ENCODE measurements at regions not wholly inside any gene's neighbourhood (a gene's known extent, or its start where the extent isn't known, plus 50 kb on each side); places are given as distances from the start of the nearest gene placed in this dataset.

GRCh38 chr20:56091628-56092234 lies 86.4 kb upstream of the CBLN4 start:
- TF ChIP-seq, protein P1, sequence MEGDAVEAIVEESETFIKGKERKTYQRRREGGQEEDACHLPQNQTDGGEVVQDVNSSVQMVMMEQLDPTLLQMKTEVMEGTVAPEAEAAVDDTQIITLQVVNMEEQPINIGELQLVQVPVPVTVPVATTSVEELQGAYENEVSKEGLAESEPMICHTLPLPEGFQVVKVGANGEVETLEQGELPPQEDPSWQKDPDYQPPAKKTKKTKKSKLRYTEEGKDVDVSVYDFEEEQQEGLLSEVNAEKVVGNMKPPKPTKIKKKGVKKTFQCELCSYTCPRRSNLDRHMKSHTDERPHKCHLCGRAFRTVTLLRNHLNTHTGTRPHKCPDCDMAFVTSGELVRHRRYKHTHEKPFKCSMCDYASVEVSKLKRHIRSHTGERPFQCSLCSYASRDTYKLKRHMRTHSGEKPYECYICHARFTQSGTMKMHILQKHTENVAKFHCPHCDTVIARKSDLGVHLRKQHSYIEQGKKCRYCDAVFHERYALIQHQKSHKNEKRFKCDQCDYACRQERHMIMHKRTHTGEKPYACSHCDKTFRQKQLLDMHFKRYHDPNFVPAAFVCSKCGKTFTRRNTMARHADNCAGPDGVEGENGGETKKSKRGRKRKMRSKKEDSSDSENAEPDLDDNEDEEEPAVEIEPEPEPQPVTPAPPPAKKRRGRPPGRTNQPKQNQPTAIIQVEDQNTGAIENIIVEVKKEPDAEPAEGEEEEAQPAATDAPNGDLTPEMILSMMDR (IDR thresholded peaks at IDR 0.05; ENCODE audit: low read length) = no peak
- TF ChIP-seq EZH2 (optimal IDR thresholded peaks at IDR 0.05; ENCODE audit: low read depth, low read length) = no peak
